Natural killer cell (primary cell): ENCODE measurements at regions not wholly inside any gene's neighbourhood (a gene's known extent, or its start where the extent isn't known, plus 50 kb on each side); places are given as distances from the start of the nearest gene placed in this dataset.

Source experiments
- ATAC-seq, 3 donors: fragments of 150-1000 bp in 2 of 3; fragments of 200-7000 bp in 1 of 3; cut with Tn5 transposase; 1 replicate in 1 of 3; 2 replicates in 2 of 3; pipeline ENCODE4 v1.10.0; 2021; ENCODE audit warnings: mild to moderate bottlenecking in 2 of 3, moderate library complexity in 2 of 3
- DNase-seq, 2 donors: peaks; one replicate each; pipeline versions ENCODE4 v3.0.0 to v3.0.0-alpha.2; 2013 to 2021; ENCODE audit warnings: mixed read lengths in 1 of 2
- H3K27ac ChIP-seq: one replicate; pipeline ENCODE4 v1.5.1; 2013; ENCODE audit warnings: mild to moderate bottlenecking, low read length
- H3K27me3 ChIP-seq: one replicate; pipeline ENCODE4 v1.6.1; 2013; ENCODE audit warnings: low read length; ENCODE audit not compliant: control insufficient read depth, insufficient read depth
- H3K36me3 ChIP-seq: one replicate; pipeline ENCODE4 v1.6.1; 2013; ENCODE audit warnings: low read length; ENCODE audit not compliant: control insufficient read depth, insufficient read depth
- H3K4me1 ChIP-seq: one replicate; pipeline ENCODE4 v1.6.1; 2013; ENCODE audit warnings: low read length; ENCODE audit not compliant: control insufficient read depth, insufficient read depth
- H3K4me3 ChIP-seq: one replicate; pipeline ENCODE4 v1.5.1; 2013; ENCODE audit warnings: low read length
- H3K9me3 ChIP-seq: one replicate; pipeline ENCODE4 v1.6.1; 2013; ENCODE audit warnings: low read length; ENCODE audit not compliant: control insufficient read depth, insufficient read depth
- H3K27ac Mint-ChIP-seq, 2 donors: one replicate each; pipeline ENCODE4 v1.8.0; 2022; ENCODE audit warnings: mild to moderate bottlenecking in 2 of 2, mixed read lengths in 2 of 2, moderate library complexity in 1 of 2
- H3K27me3 Mint-ChIP-seq, 2 donors: one replicate each; pipeline ENCODE4 v1.8.0; 2022; ENCODE audit warnings: low read depth in 2 of 2, mixed read lengths in 2 of 2
- H3K36me3 Mint-ChIP-seq: one replicate; pipeline ENCODE4 v1.8.0; 2022; ENCODE audit warnings: mixed read lengths
- H3K4me1 Mint-ChIP-seq, 2 donors: one replicate each; pipeline ENCODE4 v1.8.0; 2022; ENCODE audit warnings: mixed read lengths in 2 of 2
- H3K4me3 Mint-ChIP-seq: one replicate; pipeline ENCODE4 v1.8.0; 2022; ENCODE audit warnings: mild to moderate bottlenecking, moderate library complexity, mixed read lengths
- H3K9me3 Mint-ChIP-seq, 2 donors: one replicate each; pipeline ENCODE4 v1.8.0; 2022; ENCODE audit warnings: mixed read lengths in 2 of 2
- WGBS: methylation state at CpG from one replicate; pipeline ENCODE4 v1.1.7; 2013; ENCODE audit warnings: missing lambda C conversion rate; ENCODE audit not compliant: insufficient coverage; 5-methylcytosine and 5-hydroxymethylcytosine counted together
- intact Hi-C: fragments of 100-400 bp; cut with micrococcal nuclease; formaldehyde crosslinking; loops from one replicate; pipeline ENCODE4 v1.14.2; 2022
- TF ChIP-seq, protein P1 (sequence below): fragments of 200-600 bp; IDR thresholded peaks from one replicate; pipeline ENCODE4 v1.8.0; 2022; ENCODE audit warnings: antibody characterized with exemption

DNA sequence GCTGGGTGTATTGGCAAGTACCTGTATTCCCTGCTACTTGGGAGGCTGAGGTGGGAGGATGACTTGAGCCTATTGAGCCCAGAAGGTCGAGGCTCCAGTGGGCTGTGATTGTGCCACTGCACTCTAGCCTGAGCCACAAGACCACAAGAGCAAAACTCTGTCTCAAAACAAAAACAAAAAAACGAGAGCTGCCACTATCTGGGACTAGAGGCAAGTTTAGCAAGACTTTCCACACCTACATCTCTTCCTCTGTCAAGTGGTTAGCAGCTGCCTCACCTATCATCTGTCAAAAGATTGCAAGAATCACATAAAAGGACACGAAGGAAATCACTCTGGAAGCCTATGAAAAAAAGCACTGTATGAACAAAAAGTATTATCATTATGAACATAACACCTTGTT is 55.2 kb upstream of the RIOK3 start:
- Mint-ChIP-seq H3K27me3 (no peaks in the 10 kb centered on the region), H3K4me3 (peak overlapping the region; percentile 11), H3K36me3 (no peaks in the 10 kb centered on the region), H3K4me1 (peaks cover 38 to 53% of the 10 kb centered on the region in 2 donors), H3K9me3 (no peaks in the 10 kb centered on the region), H3K27ac (peak overlapping the region; percentile 66 to 73)
- WGBS: 18% methylated on average over 3 of the region's 3 CpGs
- no peaks in the 10 kb centered on the region for H3K9me3 ChIP-seq
- TF ChIP-seq, protein P1, sequence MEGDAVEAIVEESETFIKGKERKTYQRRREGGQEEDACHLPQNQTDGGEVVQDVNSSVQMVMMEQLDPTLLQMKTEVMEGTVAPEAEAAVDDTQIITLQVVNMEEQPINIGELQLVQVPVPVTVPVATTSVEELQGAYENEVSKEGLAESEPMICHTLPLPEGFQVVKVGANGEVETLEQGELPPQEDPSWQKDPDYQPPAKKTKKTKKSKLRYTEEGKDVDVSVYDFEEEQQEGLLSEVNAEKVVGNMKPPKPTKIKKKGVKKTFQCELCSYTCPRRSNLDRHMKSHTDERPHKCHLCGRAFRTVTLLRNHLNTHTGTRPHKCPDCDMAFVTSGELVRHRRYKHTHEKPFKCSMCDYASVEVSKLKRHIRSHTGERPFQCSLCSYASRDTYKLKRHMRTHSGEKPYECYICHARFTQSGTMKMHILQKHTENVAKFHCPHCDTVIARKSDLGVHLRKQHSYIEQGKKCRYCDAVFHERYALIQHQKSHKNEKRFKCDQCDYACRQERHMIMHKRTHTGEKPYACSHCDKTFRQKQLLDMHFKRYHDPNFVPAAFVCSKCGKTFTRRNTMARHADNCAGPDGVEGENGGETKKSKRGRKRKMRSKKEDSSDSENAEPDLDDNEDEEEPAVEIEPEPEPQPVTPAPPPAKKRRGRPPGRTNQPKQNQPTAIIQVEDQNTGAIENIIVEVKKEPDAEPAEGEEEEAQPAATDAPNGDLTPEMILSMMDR: no peak
- intact Hi-C loops: no loop called here
- H3K4me1 ChIP-seq: peaks cover 25% of the 10 kb centered on the region
- ATAC-seq: peak; percentile 38 to 88 (median 43)
- peak in 1 of 2 donors; percentile 36 for DNase-seq
- H3K27me3 ChIP-seq: no peaks in the 10 kb centered on the region
- no peaks in the 10 kb centered on the region for H3K36me3 ChIP-seq
- H3K27ac ChIP-seq: no peak overlapping the region
- H3K4me3 ChIP-seq: no peak overlapping the region

DNA sequence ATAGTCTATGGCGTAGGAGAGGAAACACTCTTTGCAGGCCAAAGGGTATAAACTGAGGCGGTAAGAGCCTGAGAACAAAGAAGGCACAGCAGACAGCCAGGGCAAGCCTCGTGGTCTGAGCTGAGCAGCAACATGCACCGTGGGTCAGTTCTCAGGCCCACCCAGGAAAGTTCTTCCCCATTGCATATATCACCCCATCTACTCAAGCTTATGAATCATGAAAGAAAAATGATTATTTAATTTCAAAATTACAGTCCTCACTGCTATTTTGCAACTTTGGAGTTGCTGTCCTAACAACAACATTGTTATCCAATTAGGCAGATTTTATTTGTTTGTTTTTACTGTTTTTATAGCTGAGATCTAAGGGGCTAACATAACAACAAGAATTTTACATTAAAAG is 54.7 kb upstream of the RIOK3 start:
- intact Hi-C loops: no loop called here
- 39% methylated on average over 4 of the region's 4 CpGs for WGBS
- ATAC-seq: no peak
- DNase-seq: no peak
- H3K4me1 Mint-ChIP-seq: peaks cover 34 to 48% of the 10 kb centered on the region in 2 donors
- peak overlapping the region; percentile 11 for H3K4me3 Mint-ChIP-seq
- Histone ChIP-seq H3K4me1 (peaks cover 25% of the 10 kb centered on the region), H3K36me3 (no peaks in the 10 kb centered on the region), H3K9me3 (no peaks in the 10 kb centered on the region), H3K4me3 (no peak overlapping the region), H3K27me3 (no peaks in the 10 kb centered on the region), H3K27ac (no peak overlapping the region)
- peak overlapping the region; percentile 66 to 73 for H3K27ac Mint-ChIP-seq
- no peaks in the 10 kb centered on the region for H3K27me3 Mint-ChIP-seq
- H3K9me3 Mint-ChIP-seq: no peaks in the 10 kb centered on the region
- H3K36me3 Mint-ChIP-seq: no peaks in the 10 kb centered on the region
- TF ChIP-seq, protein P1: no peak

DNA sequence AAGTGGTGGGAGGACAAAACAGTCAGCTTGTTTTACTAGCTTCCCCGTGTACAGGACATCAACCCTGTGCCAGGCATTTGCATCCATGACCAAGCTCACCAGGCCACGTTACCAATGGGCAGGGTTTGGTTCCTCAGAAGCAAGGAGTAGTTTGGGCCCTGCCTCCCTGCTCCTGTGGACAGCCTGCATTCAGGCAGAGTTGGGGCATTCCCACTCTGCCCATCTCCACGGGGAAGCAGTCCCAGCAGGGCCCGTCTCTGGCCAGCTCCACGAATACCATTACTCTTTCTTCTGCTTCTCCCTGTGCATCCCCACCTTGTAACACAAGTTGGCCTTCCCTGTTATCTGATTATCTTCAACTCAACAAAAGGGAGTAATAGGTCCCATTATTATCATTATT is 54.0 kb upstream of the RIOK3 start:
- Histone ChIP-seq H3K4me1 (peaks cover 25% of the 10 kb centered on the region), H3K36me3 (no peaks in the 10 kb centered on the region), H3K4me3 (no peak overlapping the region), H3K27me3 (no peaks in the 10 kb centered on the region), H3K27ac (no peak overlapping the region), H3K9me3 (no peaks in the 10 kb centered on the region)
- TF ChIP-seq, protein P1: no peak
- intact Hi-C loops: no loop called here
- peak overlapping the region in 1 of 2 donors; percentile 8 for H3K27ac Mint-ChIP-seq
- H3K27me3 Mint-ChIP-seq: no peaks in the 10 kb centered on the region
- H3K9me3 Mint-ChIP-seq: no peaks in the 10 kb centered on the region
- no peaks in the 10 kb centered on the region for H3K36me3 Mint-ChIP-seq
- WGBS: 93% methylated on average over 5 of the region's 5 CpGs
- no peak for DNase-seq
- H3K4me3 Mint-ChIP-seq: peak overlapping the region; percentile 7
- no peak for ATAC-seq
- H3K4me1 Mint-ChIP-seq: peaks cover 33 to 45% of the 10 kb centered on the region in 2 donors

DNA sequence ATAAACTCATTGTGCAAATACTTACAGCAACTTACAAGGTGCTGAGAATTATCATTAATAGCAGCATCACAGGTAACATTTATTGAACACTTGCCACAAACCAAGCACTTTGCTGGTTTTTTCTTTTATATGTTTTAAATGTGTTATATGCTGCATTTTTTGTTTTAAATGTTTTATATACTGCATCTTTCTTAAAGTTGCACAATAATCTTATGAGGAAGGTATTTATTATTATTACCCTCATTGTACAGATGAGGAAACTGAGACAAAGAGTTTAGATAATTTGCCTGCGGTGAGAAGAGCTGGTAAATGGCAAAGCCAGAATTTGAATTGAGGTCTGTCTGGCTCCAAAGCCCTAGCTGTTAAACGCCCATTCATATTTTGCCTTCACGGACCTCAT is 52.2 kb upstream of the RIOK3 start:
- ATAC-seq (no peak), DNase-seq (no peak)
- Mint-ChIP-seq H3K27ac (no peak overlapping the region), H3K4me1 (peaks cover 33 to 42% of the 10 kb centered on the region in 2 donors), H3K9me3 (no peaks in the 10 kb centered on the region), H3K27me3 (no peaks in the 10 kb centered on the region), H3K36me3 (no peaks in the 10 kb centered on the region), H3K4me3 (no peak overlapping the region)
- Histone ChIP-seq H3K36me3 (no peaks in the 10 kb centered on the region), H3K27me3 (no peaks in the 10 kb centered on the region), H3K9me3 (no peaks in the 10 kb centered on the region), H3K4me1 (peaks cover 25% of the 10 kb centered on the region), H3K4me3 (no peak overlapping the region), H3K27ac (no peak overlapping the region)
- intact Hi-C loops: no loop called here
- 94% methylated on average over 3 of the region's 3 CpGs for WGBS
- TF ChIP-seq, protein P1: no peak
